Liver (tissue), 8 donors: ENCODE measurements at regions not wholly inside any gene's neighbourhood (a gene's known extent, or its start where the extent isn't known, plus 50 kb on each side); places are given as distances from the start of the nearest gene placed in this dataset.

Source experiments
- DNase-seq: peaks from one replicate; pipeline ENCODE4 v3.0.0-alpha.2; 2017; ENCODE audit warnings: low spot score
- H3K27ac ChIP-seq, 2 donors: one replicate each; pipeline ENCODE4 v1.7.0; 2013; ENCODE audit warnings: inconsistent platforms in 2 of 2, low read length in 2 of 2, control low read depth in 1 of 2, low read depth in 1 of 2, mild to moderate bottlenecking in 1 of 2
- H3K27me3 ChIP-seq, 4 donors: one replicate each; pipeline versions ENCODE4 v1.6.1 to v1.7.0; 2013; ENCODE audit warnings: low read length in 3 of 4, inconsistent platforms in 1 of 4, mild to moderate bottlenecking in 1 of 4, moderate library complexity in 1 of 4; ENCODE audit not compliant: control insufficient read depth in 4 of 4, insufficient read depth in 4 of 4
- H3K36me3 ChIP-seq, 4 donors: one replicate each; pipeline versions ENCODE4 v1.6.1 to v1.7.0; 2013; ENCODE audit warnings: low read length in 3 of 4, mild to moderate bottlenecking in 3 of 4, low read depth in 1 of 4, moderate library complexity in 1 of 4; ENCODE audit not compliant: control insufficient read depth in 4 of 4, insufficient read depth in 3 of 4
- H3K4me1 ChIP-seq, 4 donors: one replicate each; pipeline versions ENCODE4 v1.6.1 to v1.7.0; 2013; ENCODE audit warnings: low read length in 3 of 4, mild to moderate bottlenecking in 3 of 4, moderate library complexity in 1 of 4; ENCODE audit not compliant: control insufficient read depth in 4 of 4, insufficient read depth in 4 of 4
- H3K4me3 ChIP-seq, 3 donors: one replicate each; pipeline versions ENCODE4 v1.6.1 to v1.7.0; 2013; ENCODE audit warnings: low read length in 3 of 3, control low read depth in 1 of 3, low read depth in 1 of 3, mild to moderate bottlenecking in 1 of 3
- H3K9ac ChIP-seq, 2 donors: one replicate each; pipeline ENCODE4 v1.7.0; 2013; ENCODE audit warnings: low read length in 2 of 2, mild to moderate bottlenecking in 2 of 2, moderate library complexity in 2 of 2, control low read depth in 1 of 2, low read depth in 1 of 2
- H3K9me3 ChIP-seq, 4 donors: one replicate each; pipeline versions ENCODE4 v1.6.1 to v1.7.0; 2013; ENCODE audit warnings: low read length in 3 of 4; ENCODE audit not compliant: control insufficient read depth in 4 of 4
- EGR1 ChIP-seq, 2 donors: IDR thresholded peaks; 2 replicates each; pipeline ENCODE4 v1.6.1; 2016 to 2018; ENCODE audit warnings: antibody characterized with exemption in 2 of 2, low read depth in 2 of 2
- FOXA1 ChIP-seq: IDR thresholded peaks from 2 replicates; pipeline ENCODE4 v1.6.1; 2016; ENCODE audit warnings: antibody characterized with exemption
- FOXA2 ChIP-seq: IDR thresholded peaks from 2 replicates; pipeline ENCODE4 v1.6.1; 2016; ENCODE audit warnings: antibody characterized with exemption
- GABPA ChIP-seq, 2 donors: IDR thresholded peaks in 1 of 2; conservative IDR thresholded peaks in 1 of 2; 2 replicates each; pipeline ENCODE4 v1.6.1; 2016; ENCODE audit warnings: antibody characterized with exemption in 2 of 2, mild to moderate bottlenecking in 1 of 2, moderate library complexity in 1 of 2
- HNF4G ChIP-seq: IDR thresholded peaks from 2 replicates; pipeline ENCODE4 v1.6.1; 2016; ENCODE audit warnings: antibody characterized with exemption
- NR2F2 ChIP-seq: IDR thresholded peaks from 2 replicates; pipeline ENCODE4 v1.6.1; 2016; ENCODE audit warnings: antibody characterized with exemption
- RAD21 ChIP-seq, 2 donors: IDR thresholded peaks; 2 replicates each; pipeline ENCODE4 v1.6.1; 2016; ENCODE audit warnings: antibody characterized with exemption in 2 of 2, mild to moderate bottlenecking in 2 of 2
- WGBS: extraction: QIAGEN DNeasy Blood & Tissue Kit; methylation state at CpG from one replicate; pipeline ENCODE4 v1.1.7; 2013; 5-methylcytosine and 5-hydroxymethylcytosine counted together
- TF ChIP-seq, protein P1 (sequence below): IDR thresholded peaks from 2 replicates; pipeline ENCODE4 v1.6.1; 2016; ENCODE audit warnings: antibody characterized with exemption, mild to moderate bottlenecking
- TF ChIP-seq, protein P2 (sequence below): fragments of 150-350 bp; IDR thresholded peaks from 2 replicates; pipeline ENCODE4 v1.5.1; 2017; ENCODE audit warnings: improper control_type of control experiment, low read depth, low read length; ENCODE audit not compliant: missing input control
- TF ChIP-seq, protein P3 (sequence below): IDR thresholded peaks from 2 replicates; pipeline ENCODE4 v1.6.1; 2016; ENCODE audit warnings: antibody characterized with exemption
- TF ChIP-seq, protein P4 (sequence below): IDR thresholded peaks from 2 replicates; pipeline ENCODE4 v1.6.1; 2016; ENCODE audit warnings: antibody characterized with exemption
- TF ChIP-seq, protein P5 (sequence below): IDR thresholded peaks from 2 replicates; pipeline ENCODE4 v1.6.1; 2016; ENCODE audit warnings: antibody characterized with exemption
- donor health status: healthy.
- donor health status: healthy.
- donor health status: healthy.
- donor health status: healthy.
- donor health status: healthy.

DNA sequence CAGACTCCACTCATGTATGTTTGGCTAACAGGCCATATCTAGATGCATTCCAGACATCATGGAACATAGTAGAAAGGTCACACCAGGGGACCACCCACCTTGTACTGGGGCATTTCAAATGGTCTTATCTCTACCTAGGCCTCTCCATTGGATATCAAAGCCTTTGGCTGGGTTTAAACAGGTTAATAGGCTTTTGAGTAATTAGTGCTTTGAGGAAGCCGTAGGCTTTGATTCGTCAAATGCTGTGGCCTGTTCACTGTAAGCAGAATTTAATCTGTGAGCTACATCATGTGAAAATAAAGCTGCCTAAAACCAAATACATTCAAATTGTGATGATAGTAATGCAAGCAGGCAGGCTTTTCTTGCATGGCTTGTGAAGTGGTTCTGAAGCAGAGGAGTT is 129.5 kb downstream of the ST8SIA2 start:
- no peak overlapping the region for H3K4me3 ChIP-seq
- H3K27me3 ChIP-seq, result no peaks in the 10 kb centered on the region
- WGBS, result 97% methylated on average over 2 of the region's 2 CpGs

DNA sequence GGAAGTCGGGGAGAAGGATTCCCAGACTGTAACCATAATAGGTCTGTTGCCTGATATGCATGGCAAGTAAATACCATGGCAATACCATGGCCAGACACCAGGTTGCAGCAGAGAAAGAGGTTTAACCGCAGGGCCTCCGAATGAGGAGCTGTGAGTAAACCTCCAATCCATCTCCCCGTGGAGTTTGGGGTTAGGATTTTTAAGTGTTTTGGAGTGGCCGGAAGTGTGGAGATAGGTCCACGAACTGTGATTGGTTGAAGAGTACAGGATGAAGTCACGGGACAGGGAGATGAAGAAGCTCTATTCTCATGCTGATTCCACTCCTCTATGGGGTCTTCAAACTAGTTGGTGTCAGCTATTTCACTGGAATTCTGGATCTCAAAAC is 127.9 kb downstream of the ST8SIA2 start:
- Histone ChIP-seq H3K9ac (no peak overlapping the region), H3K36me3 (no peaks in the 10 kb centered on the region), H3K4me1 (peaks cover 0 to 8% (median 0%) of the 10 kb centered on the region in 4 donors), H3K27me3 (no peaks in the 10 kb centered on the region), H3K27ac (no peak overlapping the region), H3K4me3 (no peak overlapping the region), H3K9me3 (no peaks in the 10 kb centered on the region)
- WGBS, result 6% methylated on average over 7 of the region's 7 CpGs
- peak; percentile 64 for DNase-seq
- TF ChIP-seq, protein P1, sequence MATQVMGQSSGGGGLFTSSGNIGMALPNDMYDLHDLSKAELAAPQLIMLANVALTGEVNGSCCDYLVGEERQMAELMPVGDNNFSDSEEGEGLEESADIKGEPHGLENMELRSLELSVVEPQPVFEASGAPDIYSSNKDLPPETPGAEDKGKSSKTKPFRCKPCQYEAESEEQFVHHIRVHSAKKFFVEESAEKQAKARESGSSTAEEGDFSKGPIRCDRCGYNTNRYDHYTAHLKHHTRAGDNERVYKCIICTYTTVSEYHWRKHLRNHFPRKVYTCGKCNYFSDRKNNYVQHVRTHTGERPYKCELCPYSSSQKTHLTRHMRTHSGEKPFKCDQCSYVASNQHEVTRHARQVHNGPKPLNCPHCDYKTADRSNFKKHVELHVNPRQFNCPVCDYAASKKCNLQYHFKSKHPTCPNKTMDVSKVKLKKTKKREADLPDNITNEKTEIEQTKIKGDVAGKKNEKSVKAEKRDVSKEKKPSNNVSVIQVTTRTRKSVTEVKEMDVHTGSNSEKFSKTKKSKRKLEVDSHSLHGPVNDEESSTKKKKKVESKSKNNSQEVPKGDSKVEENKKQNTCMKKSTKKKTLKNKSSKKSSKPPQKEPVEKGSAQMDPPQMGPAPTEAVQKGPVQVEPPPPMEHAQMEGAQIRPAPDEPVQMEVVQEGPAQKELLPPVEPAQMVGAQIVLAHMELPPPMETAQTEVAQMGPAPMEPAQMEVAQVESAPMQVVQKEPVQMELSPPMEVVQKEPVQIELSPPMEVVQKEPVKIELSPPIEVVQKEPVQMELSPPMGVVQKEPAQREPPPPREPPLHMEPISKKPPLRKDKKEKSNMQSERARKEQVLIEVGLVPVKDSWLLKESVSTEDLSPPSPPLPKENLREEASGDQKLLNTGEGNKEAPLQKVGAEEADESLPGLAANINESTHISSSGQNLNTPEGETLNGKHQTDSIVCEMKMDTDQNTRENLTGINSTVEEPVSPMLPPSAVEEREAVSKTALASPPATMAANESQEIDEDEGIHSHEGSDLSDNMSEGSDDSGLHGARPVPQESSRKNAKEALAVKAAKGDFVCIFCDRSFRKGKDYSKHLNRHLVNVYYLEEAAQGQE, result no peak
- TF ChIP-seq EGR1 (IDR thresholded peaks at IDR 0.05; ENCODE audit: low read depth in 2 of 2), result no peak
- TF ChIP-seq RAD21 (IDR thresholded peaks at IDR 0.05), result peak; percentile 99 to 100
- TF ChIP-seq NR2F2, result peak; percentile 15
- no peak for TF ChIP-seq HNF4G
- TF ChIP-seq, protein P2, sequence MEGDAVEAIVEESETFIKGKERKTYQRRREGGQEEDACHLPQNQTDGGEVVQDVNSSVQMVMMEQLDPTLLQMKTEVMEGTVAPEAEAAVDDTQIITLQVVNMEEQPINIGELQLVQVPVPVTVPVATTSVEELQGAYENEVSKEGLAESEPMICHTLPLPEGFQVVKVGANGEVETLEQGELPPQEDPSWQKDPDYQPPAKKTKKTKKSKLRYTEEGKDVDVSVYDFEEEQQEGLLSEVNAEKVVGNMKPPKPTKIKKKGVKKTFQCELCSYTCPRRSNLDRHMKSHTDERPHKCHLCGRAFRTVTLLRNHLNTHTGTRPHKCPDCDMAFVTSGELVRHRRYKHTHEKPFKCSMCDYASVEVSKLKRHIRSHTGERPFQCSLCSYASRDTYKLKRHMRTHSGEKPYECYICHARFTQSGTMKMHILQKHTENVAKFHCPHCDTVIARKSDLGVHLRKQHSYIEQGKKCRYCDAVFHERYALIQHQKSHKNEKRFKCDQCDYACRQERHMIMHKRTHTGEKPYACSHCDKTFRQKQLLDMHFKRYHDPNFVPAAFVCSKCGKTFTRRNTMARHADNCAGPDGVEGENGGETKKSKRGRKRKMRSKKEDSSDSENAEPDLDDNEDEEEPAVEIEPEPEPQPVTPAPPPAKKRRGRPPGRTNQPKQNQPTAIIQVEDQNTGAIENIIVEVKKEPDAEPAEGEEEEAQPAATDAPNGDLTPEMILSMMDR, result peak; percentile 92

More for the DNA sequence above, 129.5 kb downstream of the ST8SIA2 start:
- no peaks in the 10 kb centered on the region for H3K9me3 ChIP-seq
- TF ChIP-seq, protein P3, sequence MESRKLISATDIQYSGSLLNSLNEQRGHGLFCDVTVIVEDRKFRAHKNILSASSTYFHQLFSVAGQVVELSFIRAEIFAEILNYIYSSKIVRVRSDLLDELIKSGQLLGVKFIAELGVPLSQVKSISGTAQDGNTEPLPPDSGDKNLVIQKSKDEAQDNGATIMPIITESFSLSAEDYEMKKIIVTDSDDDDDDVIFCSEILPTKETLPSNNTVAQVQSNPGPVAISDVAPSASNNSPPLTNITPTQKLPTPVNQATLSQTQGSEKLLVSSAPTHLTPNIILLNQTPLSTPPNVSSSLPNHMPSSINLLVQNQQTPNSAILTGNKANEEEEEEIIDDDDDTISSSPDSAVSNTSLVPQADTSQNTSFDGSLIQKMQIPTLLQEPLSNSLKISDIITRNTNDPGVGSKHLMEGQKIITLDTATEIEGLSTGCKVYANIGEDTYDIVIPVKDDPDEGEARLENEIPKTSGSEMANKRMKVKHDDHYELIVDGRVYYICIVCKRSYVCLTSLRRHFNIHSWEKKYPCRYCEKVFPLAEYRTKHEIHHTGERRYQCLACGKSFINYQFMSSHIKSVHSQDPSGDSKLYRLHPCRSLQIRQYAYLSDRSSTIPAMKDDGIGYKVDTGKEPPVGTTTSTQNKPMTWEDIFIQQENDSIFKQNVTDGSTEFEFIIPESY, result no peak
- TF ChIP-seq GABPA (IDR thresholded peaks at IDR 0.05 in 1 of 2, conservative IDR thresholded peaks at IDR 0.05 in 1 of 2), result no peak
- no peak for TF ChIP-seq NR2F2
- TF ChIP-seq HNF4G, result no peak
- TF ChIP-seq, protein P1, result no peak
- TF ChIP-seq, protein P4, sequence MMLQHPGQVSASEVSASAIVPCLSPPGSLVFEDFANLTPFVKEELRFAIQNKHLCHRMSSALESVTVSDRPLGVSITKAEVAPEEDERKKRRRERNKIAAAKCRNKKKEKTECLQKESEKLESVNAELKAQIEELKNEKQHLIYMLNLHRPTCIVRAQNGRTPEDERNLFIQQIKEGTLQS, result no peak
- TF ChIP-seq FOXA1, result no peak
- no peak for TF ChIP-seq FOXA2
- no peak for TF ChIP-seq EGR1 (IDR thresholded peaks at IDR 0.05; ENCODE audit: low read depth in 2 of 2)
- TF ChIP-seq, protein P5, sequence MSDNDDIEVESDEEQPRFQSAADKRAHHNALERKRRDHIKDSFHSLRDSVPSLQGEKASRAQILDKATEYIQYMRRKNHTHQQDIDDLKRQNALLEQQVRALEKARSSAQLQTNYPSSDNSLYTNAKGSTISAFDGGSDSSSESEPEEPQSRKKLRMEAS, result no peak
- no peak overlapping the region for H3K9ac ChIP-seq
- no peak overlapping the region for H3K27ac ChIP-seq
- DNase-seq, result no peak
- no peaks in the 10 kb centered on the region for H3K36me3 ChIP-seq
- H3K4me1 ChIP-seq, result peaks cover 0 to 8% (median 0%) of the 10 kb centered on the region in 4 donors
